GM12875 (cell line): ENCODE measurements at regions not wholly inside any gene's neighbourhood (a gene's known extent, or its start where the extent isn't known, plus 50 kb on each side); places are given as distances from the start of the nearest gene placed in this dataset.

Experiments
- H3K4me3 ChIP-seq: one replicate; pipeline ENCODE4 v1.5.1; 2011; ENCODE audit warnings: low read depth, low read length, control low read depth
- CTCF ChIP-seq: IDR thresholded peaks from 2 replicates; pipeline ENCODE4 v1.5.1; 2011; ENCODE audit warnings: low read depth, mild to moderate bottlenecking, control low read depth, inconsistent platforms, low read length, moderate library complexity, borderline replicate concordance; ENCODE audit not compliant: insufficient read depth

- H3K4me3 ChIP-seq: no peak overlapping the region
- no peak for TF ChIP-seq CTCF
Observed at GRCh38 chr4:132998585-132999230, 150.4 kb upstream of the PCDH10 start.

- no peak for TF ChIP-seq CTCF
- no peak overlapping the region for H3K4me3 ChIP-seq
Observed at GRCh38 chr4:133000012-133000411, 149.1 kb upstream of the PCDH10 start.

- TF ChIP-seq CTCF: no peak
- no peak overlapping the region for H3K4me3 ChIP-seq
Observed at GRCh38 chr4:133003169-133003568, 145.9 kb upstream of the PCDH10 start.

GRCh38 chr4:133014473-133015135 lies 134.5 kb upstream of the PCDH10 start:
- H3K4me3 ChIP-seq: no peak overlapping the region
- TF ChIP-seq CTCF: no peak

- no peak overlapping the region for H3K4me3 ChIP-seq
- TF ChIP-seq CTCF: no peak
Observed at GRCh38 chr4:133045288-133045687, 103.8 kb upstream of the PCDH10 start.

- TF ChIP-seq CTCF: no peak
Observed at GRCh38 chr4:133046156-133046555, 102.9 kb upstream of the PCDH10 start.

GRCh38 chr4:133058701-133059100 lies 90.4 kb upstream of the PCDH10 start:
- TF ChIP-seq CTCF: no peak
- no peak overlapping the region for H3K4me3 ChIP-seq

More at GRCh38 chr4:133046156-133046555, 102.9 kb upstream of the PCDH10 start:
- no peak overlapping the region for H3K4me3 ChIP-seq
